ENCODE measurements at regions not wholly inside any gene's neighbourhood (a gene's known extent, or its start where the extent isn't known, plus 50 kb on each side); places are given as distances from the start of the nearest gene placed in this dataset.

DNA sequence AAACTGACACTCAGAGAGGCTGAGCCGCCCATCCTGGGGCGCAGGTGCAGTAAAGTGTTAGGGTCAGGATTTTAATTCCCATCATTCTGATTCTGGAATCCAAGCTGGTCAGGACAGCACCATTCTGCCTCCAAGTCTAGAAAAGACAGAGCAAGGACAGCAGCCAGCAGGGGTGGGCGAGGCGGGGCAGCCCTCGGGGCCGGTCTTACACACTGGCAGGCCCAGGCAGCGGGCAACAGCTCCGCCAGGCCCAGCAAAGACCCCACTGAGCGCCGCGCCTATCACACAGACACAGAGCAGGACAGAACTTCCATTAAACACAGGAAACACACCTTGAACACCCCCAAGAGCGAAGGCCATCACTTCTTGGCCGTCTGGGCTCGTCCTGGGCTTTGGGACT, 66.5 kb upstream of the RXRA start:
- TF ChIP-seq, protein P1, sequence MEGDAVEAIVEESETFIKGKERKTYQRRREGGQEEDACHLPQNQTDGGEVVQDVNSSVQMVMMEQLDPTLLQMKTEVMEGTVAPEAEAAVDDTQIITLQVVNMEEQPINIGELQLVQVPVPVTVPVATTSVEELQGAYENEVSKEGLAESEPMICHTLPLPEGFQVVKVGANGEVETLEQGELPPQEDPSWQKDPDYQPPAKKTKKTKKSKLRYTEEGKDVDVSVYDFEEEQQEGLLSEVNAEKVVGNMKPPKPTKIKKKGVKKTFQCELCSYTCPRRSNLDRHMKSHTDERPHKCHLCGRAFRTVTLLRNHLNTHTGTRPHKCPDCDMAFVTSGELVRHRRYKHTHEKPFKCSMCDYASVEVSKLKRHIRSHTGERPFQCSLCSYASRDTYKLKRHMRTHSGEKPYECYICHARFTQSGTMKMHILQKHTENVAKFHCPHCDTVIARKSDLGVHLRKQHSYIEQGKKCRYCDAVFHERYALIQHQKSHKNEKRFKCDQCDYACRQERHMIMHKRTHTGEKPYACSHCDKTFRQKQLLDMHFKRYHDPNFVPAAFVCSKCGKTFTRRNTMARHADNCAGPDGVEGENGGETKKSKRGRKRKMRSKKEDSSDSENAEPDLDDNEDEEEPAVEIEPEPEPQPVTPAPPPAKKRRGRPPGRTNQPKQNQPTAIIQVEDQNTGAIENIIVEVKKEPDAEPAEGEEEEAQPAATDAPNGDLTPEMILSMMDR (IDR thresholded peaks at IDR 0.05), result no peak
- TF ChIP-seq POLR2A (IDR thresholded peaks at IDR 0.05; ENCODE audit: low read depth) (no peak), POLR2AphosphoS5 (IDR thresholded peaks at IDR 0.05) (no peak)
